Activated CD4-positive, alpha-beta memory T cell treated with anti-CD3 and anti-CD28 coated beads, Interleukin-2, amount 10 ng/mL, durations not matched to agents 7 days and 5 days (primary cell): ENCODE measurements at regions not wholly inside any gene's neighbourhood (a gene's known extent, or its start where the extent isn't known, plus 50 kb on each side); places are given as distances from the start of the nearest gene placed in this dataset.
"Not testable (repeated sequence)": the region's sequence is repeated elsewhere in the genome, so short reads cannot be mapped to it uniquely, and the experiment has no call there.

Experiments used
- CTCF ChIA-PET: fragments of 350-600 bp; sonication (Branson Sonifier 250); formaldehyde crosslinking; loops from one replicate; lab custom pipeline; 2021; ENCODE audit warnings: antibody characterized with exemption, inconsistent platforms; lab: Charles Lee
- POLR2A ChIA-PET: fragments of 350-600 bp; sonication (Branson Sonifier 250); formaldehyde crosslinking; loops from one replicate; lab custom pipeline; 2021; ENCODE audit warnings: antibody characterized with exemption; lab: Charles Lee
- DNase-seq: peaks from one replicate; pipeline ENCODE4 v3.0.0-alpha.2; 2020
- H3K27ac Mint-ChIP-seq: one replicate; pipeline ENCODE4 v1.8.0; 2021; ENCODE audit warnings: mild to moderate bottlenecking, mixed read lengths
- H3K27me3 Mint-ChIP-seq: one replicate; pipeline ENCODE4 v1.8.0; 2021; ENCODE audit warnings: mixed read lengths
- H3K36me3 Mint-ChIP-seq: one replicate; pipeline ENCODE4 v1.8.0; 2021; ENCODE audit warnings: low read depth, mixed read lengths
- H3K4me1 Mint-ChIP-seq: one replicate; pipeline ENCODE4 v1.8.0; 2021; ENCODE audit warnings: mixed read lengths
- H3K4me3 Mint-ChIP-seq: one replicate; pipeline ENCODE4 v1.8.0; 2021; ENCODE audit warnings: mild to moderate bottlenecking, mixed read lengths
- H3K9me3 Mint-ChIP-seq: one replicate; pipeline ENCODE4 v1.8.0; 2021; ENCODE audit warnings: mixed read lengths

DNA sequence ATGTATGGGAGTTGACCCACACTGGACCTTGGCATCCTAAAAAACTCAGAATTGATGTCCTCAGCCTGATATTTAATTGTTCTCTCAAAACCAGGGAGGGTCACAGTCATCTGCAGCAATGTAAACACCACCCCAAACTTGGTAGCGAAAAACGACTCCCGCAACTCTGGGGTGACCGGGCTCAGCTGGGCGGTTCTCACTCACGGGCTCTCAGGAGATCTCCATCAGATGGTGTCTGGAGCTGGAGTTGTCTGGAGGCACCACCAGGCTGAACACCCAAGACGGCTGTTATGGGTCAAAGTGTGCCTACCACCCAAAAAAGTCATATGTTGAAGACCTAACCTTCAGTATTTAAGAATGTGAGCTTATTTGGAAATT lies 50.9 kb upstream of the NXT1 start:
- CTCF ChIA-PET: no interaction called here
- no peak for DNase-seq
- Mint-ChIP-seq H3K9me3 (no peaks in the 10 kb centered on the region), H3K27me3 (no peaks in the 10 kb centered on the region), H3K4me3 (no peak overlapping the region), H3K27ac (no peak overlapping the region), H3K36me3 (no peaks in the 10 kb centered on the region), H3K4me1 (no peaks in the 10 kb centered on the region)
- POLR2A ChIA-PET: no interaction called here

- ChIA-PET CTCF (no interaction called here), POLR2A (no interaction called here)
- no peaks in the 10 kb centered on the region for H3K9me3 Mint-ChIP-seq
Measured at GRCh38 chr20:23298926-23299672, 51.5 kb upstream of the NXT1 start.

GRCh38 chr20:23298155-23298554 lies 52.4 kb upstream of the NXT1 start:
- POLR2A ChIA-PET: no interaction called here
- CTCF ChIA-PET: no interaction called here
- Mint-ChIP-seq H3K9me3 (no peaks in the 10 kb centered on the region), H3K4me3 (no peak overlapping the region), H3K36me3 (no peaks in the 10 kb centered on the region), H3K4me1 (no peaks in the 10 kb centered on the region), H3K27ac (no peak overlapping the region), H3K27me3 (no peaks in the 10 kb centered on the region)
- no peak for DNase-seq

More at GRCh38 chr20:23298926-23299672, 51.5 kb upstream of the NXT1 start:
- DNase-seq: no peak
- Mint-ChIP-seq H3K27ac (no peak overlapping the region), H3K36me3 (no peaks in the 10 kb centered on the region), H3K4me3 (no peak overlapping the region), H3K27me3 (no peaks in the 10 kb centered on the region), H3K4me1 (no peaks in the 10 kb centered on the region)

GRCh38 chr20:23296841-23297701 lies 53.5 kb upstream of the NXT1 start:
- ChIA-PET POLR2A (no interaction called here), CTCF (no interaction called here)
- DNase-seq: no peak

DNA sequence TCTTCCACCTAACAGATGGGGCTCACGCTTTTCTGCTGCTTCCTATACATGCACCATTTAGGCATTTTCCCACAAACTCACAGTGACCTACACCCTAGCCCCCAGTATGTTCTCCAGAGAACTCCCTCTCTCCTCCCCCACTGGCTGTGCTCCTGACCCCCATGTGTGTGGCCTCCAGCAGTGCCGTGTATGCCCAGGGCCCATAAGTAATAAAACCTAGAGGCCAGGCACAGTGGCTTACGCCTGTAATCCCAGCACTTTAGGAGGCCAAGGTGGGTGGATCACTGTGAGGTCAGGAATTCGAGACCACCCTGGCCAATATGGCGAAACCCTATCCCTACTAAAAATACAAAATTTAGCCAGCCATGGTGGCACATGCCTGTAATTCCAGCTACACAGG lies 54.7 kb upstream of the NXT1 start:
- no peaks in the 10 kb centered on the region for H3K36me3 Mint-ChIP-seq
- no peak for DNase-seq
- peaks cover 2% of the 10 kb centered on the region for H3K27me3 Mint-ChIP-seq
- H3K4me3 Mint-ChIP-seq: no peak overlapping the region
- no peaks in the 10 kb centered on the region for H3K4me1 Mint-ChIP-seq
- CTCF ChIA-PET: interaction anchor here (1.5 kb wide), 1 partner anchor 245 kb away, joined by 3 read pairs; no protein-coding TSS in a partner anchor
- H3K9me3 Mint-ChIP-seq: no peaks in the 10 kb centered on the region
- POLR2A ChIA-PET: no interaction called here
- no peak overlapping the region for H3K27ac Mint-ChIP-seq

More at GRCh38 chr20:23296841-23297701, 53.5 kb upstream of the NXT1 start:
- Mint-ChIP-seq H3K9me3 (no peaks in the 10 kb centered on the region), H3K36me3 (no peaks in the 10 kb centered on the region), H3K4me1 (no peaks in the 10 kb centered on the region), H3K27me3 (no peaks in the 10 kb centered on the region), H3K27ac (no peak overlapping the region), H3K4me3 (no peak overlapping the region)

GRCh38 chr20:23294671-23295070 lies 55.9 kb upstream of the NXT1 start:
- ChIA-PET CTCF (no interaction called here), POLR2A (no interaction called here)
- Mint-ChIP-seq H3K9me3 (no peaks in the 10 kb centered on the region), H3K4me3 (no peak overlapping the region), H3K27me3 (peaks cover 2% of the 10 kb centered on the region), H3K36me3 (no peaks in the 10 kb centered on the region), H3K27ac (no peak overlapping the region), H3K4me1 (no peaks in the 10 kb centered on the region)
- no peak for DNase-seq

DNA sequence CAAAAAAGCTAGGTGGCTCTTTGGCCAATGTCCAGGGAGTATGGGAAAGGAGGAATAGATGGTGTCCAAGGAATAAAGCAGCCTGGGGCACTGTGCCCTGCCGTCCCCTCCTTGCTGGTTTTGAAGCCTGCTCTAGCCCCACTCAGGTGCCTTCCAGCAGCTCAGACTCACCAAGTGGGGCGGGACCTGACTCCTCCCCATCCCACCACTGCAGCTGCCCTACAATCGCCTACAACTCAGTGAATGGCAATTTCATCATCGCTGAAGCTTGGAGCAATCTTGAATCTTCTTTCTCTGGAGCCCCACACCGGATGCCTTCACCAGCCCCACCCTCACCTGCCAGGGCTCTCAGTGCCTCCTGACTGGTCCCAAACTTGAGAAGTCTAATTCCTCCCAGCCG lies 56.4 kb upstream of the NXT1 start:
- no peak overlapping the region for H3K4me3 Mint-ChIP-seq
- ChIA-PET POLR2A (no interaction called here), CTCF (no interaction called here)
- H3K36me3 Mint-ChIP-seq: no peaks in the 10 kb centered on the region
- no peak for DNase-seq
- no peak overlapping the region for H3K27ac Mint-ChIP-seq
- H3K27me3 Mint-ChIP-seq: peaks cover 2% of the 10 kb centered on the region
- H3K9me3 Mint-ChIP-seq: no peaks in the 10 kb centered on the region
- no peaks in the 10 kb centered on the region for H3K4me1 Mint-ChIP-seq

DNA sequence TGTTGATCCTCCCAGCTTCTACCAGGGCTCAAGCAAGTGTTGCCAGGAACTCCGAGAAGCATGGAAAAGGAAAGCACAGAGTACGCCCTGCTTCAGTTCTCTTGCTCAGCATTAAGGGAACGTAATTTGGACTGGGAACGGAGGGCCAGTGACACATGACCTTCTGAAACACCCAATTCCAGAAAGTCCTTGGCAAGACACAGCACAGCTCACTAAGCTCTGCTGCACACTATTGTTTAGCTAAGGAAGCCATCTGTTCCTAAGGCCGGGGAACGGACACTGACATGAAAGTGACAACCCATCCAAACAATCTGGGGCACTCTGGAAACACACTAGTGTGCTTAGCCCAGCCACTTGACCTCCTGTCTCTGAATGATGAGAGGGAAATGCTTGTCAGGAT lies 56.9 kb upstream of the NXT1 start:
- Mint-ChIP-seq H3K9me3 (no peaks in the 10 kb centered on the region), H3K27me3 (peaks cover 2% of the 10 kb centered on the region), H3K4me1 (no peaks in the 10 kb centered on the region), H3K36me3 (no peaks in the 10 kb centered on the region), H3K4me3 (no peak overlapping the region), H3K27ac (no peak overlapping the region)
- ChIA-PET POLR2A (no interaction called here), CTCF (no interaction called here)
- DNase-seq: no peak

GRCh38 chr20:23292311-23292710 lies 58.3 kb upstream of the NXT1 start:
- H3K27me3 Mint-ChIP-seq, H3K4me1 Mint-ChIP-seq, POLR2A ChIA-PET, H3K9me3 Mint-ChIP-seq, CTCF ChIA-PET, H3K4me3 Mint-ChIP-seq, DNase-seq, H3K27ac Mint-ChIP-seq, H3K36me3 Mint-ChIP-seq: not testable (repeated sequence)

GRCh38 chr20:23291575-23292240 lies 58.9 kb upstream of the NXT1 start:
- no peak for DNase-seq
- Mint-ChIP-seq H3K36me3 (no peaks in the 10 kb centered on the region), H3K27ac (no peak overlapping the region), H3K27me3 (peaks cover 2% of the 10 kb centered on the region), H3K4me3 (no peak overlapping the region), H3K4me1 (no peaks in the 10 kb centered on the region), H3K9me3 (no peaks in the 10 kb centered on the region)
- CTCF ChIA-PET: no interaction called here
- POLR2A ChIA-PET: no interaction called here

- Mint-ChIP-seq H3K4me1 (no peaks in the 10 kb centered on the region), H3K27me3 (peaks cover 2% of the 10 kb centered on the region), H3K27ac (no peak overlapping the region), H3K36me3 (no peaks in the 10 kb centered on the region), H3K4me3 (no peak overlapping the region), H3K9me3 (no peaks in the 10 kb centered on the region)
- CTCF ChIA-PET: no interaction called here
- no peak for DNase-seq
- POLR2A ChIA-PET: no interaction called here
Measured at GRCh38 chr20:23290761-23291574, 59.6 kb upstream of the NXT1 start.

GRCh38 chr20:23289724-23290395 lies 60.7 kb upstream of the NXT1 start:
- Mint-ChIP-seq H3K4me3 (no peak overlapping the region), H3K9me3 (no peaks in the 10 kb centered on the region), H3K27ac (no peak overlapping the region), H3K27me3 (peaks cover 2% of the 10 kb centered on the region), H3K36me3 (no peaks in the 10 kb centered on the region), H3K4me1 (no peaks in the 10 kb centered on the region)
- ChIA-PET CTCF (no interaction called here), POLR2A (no interaction called here)
- DNase-seq: no peak
